KMS-11 (cell line): ENCODE measurements at regions not wholly inside any gene's neighbourhood (a gene's known extent, or its start where the extent isn't known, plus 50 kb on each side); places are given as distances from the start of the nearest gene placed in this dataset.

ENCODE experiments used
- H2AFZ ChIP-seq: fragments of 200-600 bp; sonication (generic); 2 replicates; pipeline ENCODE4 v1.6.1; 2016; ENCODE audit warnings: antibody characterized with exemption, mixed run types, low read depth
- H3K27ac ChIP-seq: fragments of 200-600 bp; sonication (generic); 2 replicates; pipeline ENCODE4 v1.6.1; 2016; ENCODE audit warnings: mild to moderate bottlenecking, mixed run types
- H3K27me3 ChIP-seq: fragments of 200-600 bp; sonication (generic); 2 replicates; pipeline ENCODE4 v1.6.1; 2017; ENCODE audit warnings: mild to moderate bottlenecking, low read depth, mixed run types, moderate library complexity; ENCODE audit not compliant: insufficient read depth
- H3K36me3 ChIP-seq: fragments of 200-600 bp; sonication (generic); 2 replicates; pipeline ENCODE4 v1.6.1; 2017; ENCODE audit warnings: mild to moderate bottlenecking, mixed run types; ENCODE audit not compliant: insufficient read depth
- H3K4me1 ChIP-seq: fragments of 200-600 bp; sonication (generic); 2 replicates; pipeline ENCODE4 v1.6.1; 2016; ENCODE audit warnings: mild to moderate bottlenecking, low read depth, mixed run types; ENCODE audit not compliant: poor library complexity, severe bottlenecking
- H3K4me2 ChIP-seq: fragments of 200-600 bp; sonication (generic); 2 replicates; pipeline ENCODE4 v1.7.0; 2016; ENCODE audit warnings: mild to moderate bottlenecking, mixed run types
- H3K4me3 ChIP-seq: fragments of 200-600 bp; sonication (generic); IDR thresholded peaks from 2 replicates; pipeline ENCODE4 v1.6.1; 2017; ENCODE audit warnings: low read depth, low read length, mixed read lengths; ENCODE audit not compliant: insufficient read depth
- H3K79me2 ChIP-seq: fragments of 200-600 bp; sonication (generic); 2 replicates; pipeline ENCODE4 v1.6.1; 2016; ENCODE audit warnings: low read depth, mixed run types; ENCODE audit not compliant: insufficient read depth
- H3K9ac ChIP-seq: fragments of 200-600 bp; sonication (generic); 2 replicates; pipeline ENCODE4 v1.6.1; 2016; ENCODE audit warnings: mild to moderate bottlenecking, mixed run types
- H4K20me1 ChIP-seq: fragments of 200-600 bp; sonication (generic); 2 replicates; pipeline ENCODE4 v1.6.1; 2016; ENCODE audit warnings: mild to moderate bottlenecking, mixed run types; ENCODE audit not compliant: insufficient read depth
- TF ChIP-seq, protein P1 (sequence below): fragments of 200-600 bp; sonication (generic); conservative IDR thresholded peaks from 2 replicates; pipeline ENCODE4 v1.6.1; 2017; ENCODE audit warnings: low read depth, mild to moderate bottlenecking, antibody characterized with exemption, low read length, moderate library complexity, mixed read lengths

DNA sequence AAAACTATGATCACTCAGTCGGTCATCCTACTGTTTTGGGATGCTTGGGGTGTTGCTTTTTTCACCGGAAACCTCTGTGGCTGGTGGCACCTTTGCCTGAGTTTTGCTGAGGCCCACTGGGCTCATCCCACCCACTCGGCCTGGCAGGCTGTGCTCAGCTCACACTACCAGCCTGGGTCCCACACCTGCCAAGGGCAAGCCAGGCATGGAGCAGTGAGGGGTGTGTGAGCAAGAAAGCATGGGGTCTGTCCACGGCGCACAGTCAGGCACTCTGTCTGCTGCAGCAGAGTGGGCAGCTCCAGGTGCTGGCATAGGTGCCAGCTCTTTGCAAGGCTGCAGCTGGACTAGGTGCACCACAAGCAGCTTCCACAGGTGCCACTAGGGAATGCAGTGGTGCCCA lies 91.7 kb downstream of the TBXT start:
- Histone ChIP-seq H3K36me3 (no peaks in the 10 kb centered on the region), H3K79me2 (no peaks in the 10 kb centered on the region), H3K27ac (no peak overlapping the region), H3K4me1 (no peaks in the 10 kb centered on the region), H3K9ac (no peak overlapping the region), H3K4me3 (no peak overlapping the region), H3K27me3 (no peaks in the 10 kb centered on the region), H3K4me2 (no peak overlapping the region), H2AFZ (no peak overlapping the region), H4K20me1 (no peaks in the 10 kb centered on the region)
- TF ChIP-seq, protein P1, sequence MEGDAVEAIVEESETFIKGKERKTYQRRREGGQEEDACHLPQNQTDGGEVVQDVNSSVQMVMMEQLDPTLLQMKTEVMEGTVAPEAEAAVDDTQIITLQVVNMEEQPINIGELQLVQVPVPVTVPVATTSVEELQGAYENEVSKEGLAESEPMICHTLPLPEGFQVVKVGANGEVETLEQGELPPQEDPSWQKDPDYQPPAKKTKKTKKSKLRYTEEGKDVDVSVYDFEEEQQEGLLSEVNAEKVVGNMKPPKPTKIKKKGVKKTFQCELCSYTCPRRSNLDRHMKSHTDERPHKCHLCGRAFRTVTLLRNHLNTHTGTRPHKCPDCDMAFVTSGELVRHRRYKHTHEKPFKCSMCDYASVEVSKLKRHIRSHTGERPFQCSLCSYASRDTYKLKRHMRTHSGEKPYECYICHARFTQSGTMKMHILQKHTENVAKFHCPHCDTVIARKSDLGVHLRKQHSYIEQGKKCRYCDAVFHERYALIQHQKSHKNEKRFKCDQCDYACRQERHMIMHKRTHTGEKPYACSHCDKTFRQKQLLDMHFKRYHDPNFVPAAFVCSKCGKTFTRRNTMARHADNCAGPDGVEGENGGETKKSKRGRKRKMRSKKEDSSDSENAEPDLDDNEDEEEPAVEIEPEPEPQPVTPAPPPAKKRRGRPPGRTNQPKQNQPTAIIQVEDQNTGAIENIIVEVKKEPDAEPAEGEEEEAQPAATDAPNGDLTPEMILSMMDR, result no peak

DNA sequence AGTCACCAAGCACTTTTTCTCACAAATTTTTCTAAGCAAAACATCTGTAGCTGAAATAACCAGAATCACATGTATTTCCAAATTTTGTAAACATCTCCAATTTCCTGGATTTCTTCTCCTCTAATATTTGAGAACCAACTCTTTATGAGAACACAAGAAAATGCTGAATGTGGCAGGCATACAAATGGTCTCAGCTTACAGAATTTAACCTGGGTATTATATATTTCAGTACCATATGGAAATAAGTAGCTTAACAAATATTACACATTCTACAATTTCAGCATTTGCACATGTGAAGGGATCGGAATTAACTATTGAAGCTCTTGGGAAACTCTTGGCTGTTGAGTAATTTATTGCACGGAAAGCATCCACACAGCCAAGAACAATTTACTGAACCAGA lies 92.5 kb downstream of the TBXT start:
- no peaks in the 10 kb centered on the region for H3K36me3 ChIP-seq
- H3K9ac ChIP-seq, result no peak overlapping the region
- no peak overlapping the region for H3K4me3 ChIP-seq
- H3K4me1 ChIP-seq, result no peaks in the 10 kb centered on the region
- H4K20me1 ChIP-seq, result no peaks in the 10 kb centered on the region
- no peak overlapping the region for H3K4me2 ChIP-seq
- no peak overlapping the region for H2AFZ ChIP-seq
- no peaks in the 10 kb centered on the region for H3K79me2 ChIP-seq
- TF ChIP-seq, protein P1, result no peak
- no peaks in the 10 kb centered on the region for H3K27me3 ChIP-seq
- no peak overlapping the region for H3K27ac ChIP-seq

DNA sequence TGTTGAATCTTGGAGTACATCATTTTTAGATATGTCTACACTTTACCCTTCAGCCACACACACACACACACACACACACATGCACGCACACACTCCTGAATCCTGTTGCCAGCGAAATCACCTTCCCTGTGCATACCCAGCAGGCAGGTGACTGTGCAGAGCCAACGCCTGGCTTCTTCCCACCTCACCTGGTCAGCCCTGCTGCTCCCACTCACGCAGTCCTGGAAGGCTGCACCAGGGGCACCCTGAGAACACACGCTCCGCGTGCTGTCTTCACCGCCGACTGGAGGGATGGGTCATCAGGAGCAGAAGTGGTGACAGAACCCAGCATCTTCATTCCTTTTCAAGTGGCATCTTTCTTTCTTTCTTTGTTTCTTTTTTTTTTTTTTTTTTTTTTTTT lies 94.6 kb downstream of the TBXT start:
- Histone ChIP-seq H4K20me1 (no peaks in the 10 kb centered on the region), H3K4me1 (no peaks in the 10 kb centered on the region), H3K36me3 (no peaks in the 10 kb centered on the region), H3K27ac (no peak overlapping the region), H3K27me3 (no peaks in the 10 kb centered on the region), H3K79me2 (no peaks in the 10 kb centered on the region), H2AFZ (no peak overlapping the region), H3K9ac (no peak overlapping the region), H3K4me2 (no peak overlapping the region), H3K4me3 (no peak overlapping the region)
- TF ChIP-seq, protein P1, result no peak

DNA sequence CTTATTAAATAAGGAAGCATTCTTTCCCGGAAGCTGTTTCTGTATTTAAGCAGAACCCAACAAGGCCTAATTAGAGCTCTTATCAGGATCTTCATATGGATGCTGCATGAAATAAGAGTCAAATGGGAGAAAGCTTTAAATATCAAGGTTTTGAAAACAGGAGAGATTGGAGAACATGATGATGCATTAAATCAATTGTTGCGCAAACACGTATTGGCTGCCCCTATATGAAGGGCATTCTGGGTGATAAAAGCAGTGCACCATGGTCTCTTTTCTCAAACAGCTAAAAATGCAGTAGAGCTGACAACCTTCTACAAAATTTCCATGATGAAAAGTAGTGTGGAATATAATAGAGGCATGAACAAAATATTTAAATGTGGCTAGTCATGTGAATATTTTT lies 98.9 kb downstream of the TBXT start:
- no peaks in the 10 kb centered on the region for H4K20me1 ChIP-seq
- no peak overlapping the region for H3K4me2 ChIP-seq
- no peaks in the 10 kb centered on the region for H3K27me3 ChIP-seq
- H2AFZ ChIP-seq, result no peak overlapping the region
- H3K4me1 ChIP-seq, result no peaks in the 10 kb centered on the region
- no peaks in the 10 kb centered on the region for H3K36me3 ChIP-seq
- H3K4me3 ChIP-seq, result no peak overlapping the region
- H3K79me2 ChIP-seq, result no peaks in the 10 kb centered on the region
- TF ChIP-seq, protein P1, result no peak
- no peak overlapping the region for H3K9ac ChIP-seq
- H3K27ac ChIP-seq, result no peak overlapping the region
